Neural cell (in vitro differentiated cells): ENCODE measurements at regions not wholly inside any gene's neighbourhood (a gene's known extent, or its start where the extent isn't known, plus 50 kb on each side); places are given as distances from the start of the nearest gene placed in this dataset.

ENCODE experiments used
- H2AFZ ChIP-seq: fragments of 200-600, 300-800 bp; sonication (generic), shearing (Covaris generic); 2 replicates; pipeline ENCODE4 v1.6.0; 2014; ENCODE audit warnings: low read depth, mild to moderate bottlenecking, antibody characterized with exemption, low read length, moderate library complexity
- H3F3A ChIP-seq: fragments of 200-600 bp; shearing (Covaris generic); 2 replicates; pipeline ENCODE4 v1.6.1; 2016; ENCODE audit warnings: mild to moderate bottlenecking, moderate library complexity, mixed read lengths, antibody characterized with exemption, low read length; ENCODE audit not compliant: insufficient read depth, poor library complexity, severe bottlenecking
- H3K27ac ChIP-seq: fragments of 200-600, 300-800 bp; sonication (generic), shearing (Covaris generic); 2 replicates; pipeline ENCODE4 v1.5.1; 2014; ENCODE audit warnings: mild to moderate bottlenecking, low read length, moderate library complexity
- H3K27me3 ChIP-seq: fragments of 300-800, 200-600 bp; sonication (generic), shearing (Covaris generic); 2 replicates; pipeline ENCODE4 v1.6.0; 2014; ENCODE audit warnings: mild to moderate bottlenecking, low read depth, low read length, moderate library complexity; ENCODE audit not compliant: insufficient read depth
- H3K36me3 ChIP-seq: fragments of 300-800, 200-600 bp; sonication (generic), shearing (Covaris generic); 2 replicates; pipeline ENCODE4 v1.5.1; 2014; ENCODE audit warnings: mild to moderate bottlenecking, antibody characterized with exemption, low read length, moderate library complexity; ENCODE audit not compliant: insufficient read depth
- H3K4me2 ChIP-seq: fragments of 300-800, 200-600 bp; sonication (generic), shearing (Covaris generic); 2 replicates; pipeline ENCODE4 v1.6.0; 2014; ENCODE audit warnings: mild to moderate bottlenecking, low read length
- H3K4me3 ChIP-seq: fragments of 300-800, 200-600 bp; sonication (generic), shearing (Covaris generic); 2 replicates; pipeline ENCODE4 v1.5.1; 2014; ENCODE audit warnings: mild to moderate bottlenecking, low read length, moderate library complexity
- H3K79me2 ChIP-seq: fragments of 200-600 bp; shearing (Covaris generic); replicated peaks from 2 replicates; pipeline ENCODE4 v1.6.0; 2014; ENCODE audit warnings: mild to moderate bottlenecking, low read length, moderate library complexity; ENCODE audit not compliant: insufficient read depth
- H3K9ac ChIP-seq: fragments of 300-800, 200-600 bp; sonication (generic), shearing (Covaris generic); 2 replicates; pipeline ENCODE4 v1.6.1; 2016; ENCODE audit warnings: mild to moderate bottlenecking, low read length, mixed read lengths
- H3K9me2 ChIP-seq: fragments of 200-600 bp; shearing (Covaris generic); 2 replicates; pipeline ENCODE4 v1.6.1; 2016; ENCODE audit warnings: mild to moderate bottlenecking, low read length, mixed read lengths; ENCODE audit not compliant: insufficient read depth
- H3K9me3 ChIP-seq: fragments of 200-600, 300-800 bp; sonication (generic), shearing (Covaris generic); 2 replicates; pipeline ENCODE4 v1.6.1; 2016; ENCODE audit warnings: mild to moderate bottlenecking, mixed run types, low read length, moderate library complexity, mixed read lengths
- H4K20me1 ChIP-seq: fragments of 200-600 bp; shearing (Covaris generic); 2 replicates; pipeline ENCODE4 v1.6.1; 2016; ENCODE audit warnings: mild to moderate bottlenecking, mixed run types; ENCODE audit not compliant: insufficient read depth
- CTCF ChIP-seq: fragments of 450-650 bp; IDR thresholded peaks from 2 replicates; pipeline ENCODE4 v1.5.1; 2014; ENCODE audit warnings: antibody characterized with exemption, mild to moderate bottlenecking, moderate library complexity; ENCODE audit not compliant: poor library complexity, severe bottlenecking
- EP300 ChIP-seq: fragments of 450-650 bp; conservative IDR thresholded peaks from 2 replicates; pipeline ENCODE4 v1.6.1; 2014; ENCODE audit warnings: antibody characterized with exemption, mild to moderate bottlenecking, moderate library complexity; ENCODE audit not compliant: poor library complexity, severe bottlenecking
- EZH2 ChIP-seq: fragments of 200-600, 300-800 bp; shearing (Covaris generic), sonication (generic); IDR thresholded peaks from 2 replicates; pipeline ENCODE4 v1.6.1; 2014; ENCODE audit warnings: antibody characterized with exemption, low read length, borderline replicate concordance, mild to moderate bottlenecking; ENCODE audit not compliant: insufficient read depth, poor library complexity, severe bottlenecking
- MXI1 ChIP-seq: fragments of 450-650 bp; conservative IDR thresholded peaks from 2 replicates; pipeline ENCODE4 v1.6.1; 2014; ENCODE audit warnings: antibody characterized with exemption, mild to moderate bottlenecking; ENCODE audit not compliant: poor library complexity, severe bottlenecking
- POLR2AphosphoS5 ChIP-seq: IDR thresholded peaks from 2 replicates; pipeline ENCODE4 v1.6.1; 2012
- RAD21 ChIP-seq: fragments of 450-650 bp; conservative IDR thresholded peaks from 2 replicates; pipeline ENCODE4 v1.6.1; 2014; ENCODE audit warnings: antibody characterized with exemption, mild to moderate bottlenecking, moderate library complexity
- SMC3 ChIP-seq: fragments of 450-650 bp; conservative IDR thresholded peaks from 2 replicates; pipeline ENCODE4 v1.6.1; 2014; ENCODE audit warnings: antibody characterized with exemption, mild to moderate bottlenecking, moderate library complexity; ENCODE audit not compliant: poor library complexity
- TAF1 ChIP-seq: IDR thresholded peaks from 2 replicates; pipeline ENCODE4 v1.6.1; 2012; ENCODE audit warnings: low read depth
- TF ChIP-seq, protein P1 (sequence below): IDR thresholded peaks from 2 replicates; pipeline ENCODE4 v1.6.1; 2012; ENCODE audit warnings: borderline replicate concordance

GRCh38 chr3:71977525-71977924 lies 192.6 kb upstream of the PROK2 start:
- Histone ChIP-seq H3K27me3 (no peaks in the 10 kb centered on the region), H3K9me3 (no peaks in the 10 kb centered on the region), H4K20me1 (no peaks in the 10 kb centered on the region), H3K27ac (no peak overlapping the region), H3K9me2 (no peaks in the 10 kb centered on the region), H3K36me3 (no peaks in the 10 kb centered on the region), H2AFZ (no peak overlapping the region), H3K4me2 (no peak overlapping the region), H3K9ac (no peak overlapping the region), H3F3A (no peaks in the 10 kb centered on the region), H3K79me2 (no peaks in the 10 kb centered on the region), H3K4me3 (no peak overlapping the region)
- TF ChIP-seq, protein P1, sequence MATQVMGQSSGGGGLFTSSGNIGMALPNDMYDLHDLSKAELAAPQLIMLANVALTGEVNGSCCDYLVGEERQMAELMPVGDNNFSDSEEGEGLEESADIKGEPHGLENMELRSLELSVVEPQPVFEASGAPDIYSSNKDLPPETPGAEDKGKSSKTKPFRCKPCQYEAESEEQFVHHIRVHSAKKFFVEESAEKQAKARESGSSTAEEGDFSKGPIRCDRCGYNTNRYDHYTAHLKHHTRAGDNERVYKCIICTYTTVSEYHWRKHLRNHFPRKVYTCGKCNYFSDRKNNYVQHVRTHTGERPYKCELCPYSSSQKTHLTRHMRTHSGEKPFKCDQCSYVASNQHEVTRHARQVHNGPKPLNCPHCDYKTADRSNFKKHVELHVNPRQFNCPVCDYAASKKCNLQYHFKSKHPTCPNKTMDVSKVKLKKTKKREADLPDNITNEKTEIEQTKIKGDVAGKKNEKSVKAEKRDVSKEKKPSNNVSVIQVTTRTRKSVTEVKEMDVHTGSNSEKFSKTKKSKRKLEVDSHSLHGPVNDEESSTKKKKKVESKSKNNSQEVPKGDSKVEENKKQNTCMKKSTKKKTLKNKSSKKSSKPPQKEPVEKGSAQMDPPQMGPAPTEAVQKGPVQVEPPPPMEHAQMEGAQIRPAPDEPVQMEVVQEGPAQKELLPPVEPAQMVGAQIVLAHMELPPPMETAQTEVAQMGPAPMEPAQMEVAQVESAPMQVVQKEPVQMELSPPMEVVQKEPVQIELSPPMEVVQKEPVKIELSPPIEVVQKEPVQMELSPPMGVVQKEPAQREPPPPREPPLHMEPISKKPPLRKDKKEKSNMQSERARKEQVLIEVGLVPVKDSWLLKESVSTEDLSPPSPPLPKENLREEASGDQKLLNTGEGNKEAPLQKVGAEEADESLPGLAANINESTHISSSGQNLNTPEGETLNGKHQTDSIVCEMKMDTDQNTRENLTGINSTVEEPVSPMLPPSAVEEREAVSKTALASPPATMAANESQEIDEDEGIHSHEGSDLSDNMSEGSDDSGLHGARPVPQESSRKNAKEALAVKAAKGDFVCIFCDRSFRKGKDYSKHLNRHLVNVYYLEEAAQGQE, result no peak
- no peak for TF ChIP-seq EZH2
- no peak for TF ChIP-seq EP300
- TF ChIP-seq POLR2AphosphoS5, result no peak
- no peak for TF ChIP-seq TAF1
- no peak for TF ChIP-seq RAD21
- TF ChIP-seq MXI1, result no peak
- TF ChIP-seq SMC3, result no peak
- no peak for TF ChIP-seq CTCF

DNA sequence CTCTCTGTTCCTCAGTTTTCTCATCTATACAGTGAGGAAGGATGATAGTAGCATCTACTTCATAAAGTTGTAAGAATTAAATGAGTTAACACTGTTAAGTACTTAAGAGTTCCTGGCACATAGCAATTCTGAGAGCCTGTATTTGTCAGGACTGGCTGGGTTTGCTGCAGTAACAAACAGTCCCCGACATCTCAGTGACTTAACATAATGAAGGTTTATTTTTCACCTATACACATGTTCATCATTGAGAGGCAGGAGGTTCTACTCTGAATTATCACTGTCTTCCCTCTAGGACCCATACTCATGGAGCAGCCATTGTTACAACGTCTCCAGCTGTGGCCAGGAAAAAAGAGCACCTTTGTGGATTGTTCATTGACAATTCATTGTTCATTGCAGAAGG lies 190.6 kb upstream of the PROK2 start:
- Histone ChIP-seq H2AFZ (no peak overlapping the region), H3K27ac (no peak overlapping the region), H3K9me3 (no peaks in the 10 kb centered on the region), H3K4me3 (no peak overlapping the region), H3K79me2 (no peaks in the 10 kb centered on the region), H3K9me2 (no peaks in the 10 kb centered on the region), H3K9ac (no peak overlapping the region), H3K27me3 (no peaks in the 10 kb centered on the region), H3K4me2 (no peak overlapping the region), H3F3A (no peaks in the 10 kb centered on the region), H4K20me1 (no peaks in the 10 kb centered on the region), H3K36me3 (no peaks in the 10 kb centered on the region)
- TF ChIP-seq EZH2, result no peak
- TF ChIP-seq, protein P1, result no peak
- no peak for TF ChIP-seq MXI1
- TF ChIP-seq CTCF, result no peak
- no peak for TF ChIP-seq POLR2AphosphoS5
- TF ChIP-seq EP300, result no peak
- no peak for TF ChIP-seq SMC3
- TF ChIP-seq RAD21, result no peak
- TF ChIP-seq TAF1, result no peak
